ENCODE measurements at regions not wholly inside any gene's neighbourhood (a gene's known extent, or its start where the extent isn't known, plus 50 kb on each side); places are given as distances from the start of the nearest gene placed in this dataset.

DNA sequence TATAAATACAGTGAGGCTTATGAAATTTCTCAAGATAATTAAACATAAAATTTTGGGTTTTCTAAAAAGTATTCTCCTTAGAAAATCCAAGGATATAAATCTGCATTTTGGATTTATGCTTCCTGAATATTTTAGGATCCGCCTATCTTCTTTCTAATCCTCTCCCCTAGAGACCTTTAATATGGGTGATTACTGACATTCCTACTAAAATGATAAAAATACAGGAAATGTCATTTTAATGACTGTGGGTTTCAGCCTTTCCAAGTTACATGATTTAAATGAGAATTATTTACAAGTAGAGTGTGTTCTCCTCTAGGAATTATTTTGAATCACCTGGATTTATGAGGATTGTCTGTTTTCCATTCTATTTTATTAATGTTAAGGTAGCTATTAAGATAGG, 150.4 kb downstream of the C7orf25 start (continued):
- TF ChIP-seq CHD7 (IDR thresholded peaks at IDR 0.05; ENCODE audit: insufficient replicate concordance, low read length) (no peak), EP300 (IDR thresholded peaks at IDR 0.05; ENCODE audit: borderline replicate concordance in 1 of 2, low read depth in 2 of 2, low read length in 2 of 2) (no peak), CBX5 (IDR thresholded peaks at IDR 0.05; ENCODE audit: low read depth, low read length) (no peak), E2F6 (IDR thresholded peaks at IDR 0.05) (no peak), RXRA (IDR thresholded peaks at IDR 0.05; ENCODE audit: insufficient read depth, low read depth, low read length) (no peak), RFX5 (IDR thresholded peaks at IDR 0.05; ENCODE audit: borderline replicate concordance, low read depth, low read length) (no peak), SUZ12 (IDR thresholded peaks at IDR 0.05; ENCODE audit: low read length) (no peak), BRCA1 (IDR thresholded peaks at IDR 0.05; ENCODE audit: low read depth, low read length) (no peak)

All from H1 (cell line).